Thoracic aorta (tissue), 2 donors: ENCODE measurements at regions not wholly inside any gene's neighbourhood (a gene's known extent, or its start where the extent isn't known, plus 50 kb on each side); places are given as distances from the start of the nearest gene placed in this dataset.

Source experiments
- ATAC-seq: fragments of 150-250 bp; one replicate; pipeline ENCODE4 v1.8.0; 2017; ENCODE audit warnings: low read depth; ENCODE audit not compliant: insufficient number of reproducible peaks, low FRiP score
- DNase-seq: peaks from one replicate; pipeline ENCODE4 v3.0.0-alpha.2; 2020; ENCODE audit warnings: low spot score
- H3K27ac ChIP-seq, 2 donors: fragments of 200-600 bp; sonication (generic); 1 replicate in 1 of 2; 2 replicates in 1 of 2; pipeline ENCODE4 v1.5.1; 2016; ENCODE audit warnings: mild to moderate bottlenecking in 2 of 2, moderate library complexity in 2 of 2
- H3K27me3 ChIP-seq: fragments of 200-600 bp; sonication (generic); replicated peaks from 2 replicates; pipeline ENCODE4 v1.6.0; 2016; ENCODE audit warnings: mild to moderate bottlenecking; ENCODE audit not compliant: insufficient read depth
- H3K36me3 ChIP-seq: fragments of 200-600 bp; sonication (generic); one replicate; pipeline ENCODE4 v1.5.1; 2016
- H3K4me1 ChIP-seq, 2 donors: fragments of 200-600 bp; sonication (generic); 1 replicate in 1 of 2; 2 replicates in 1 of 2; pipeline versions ENCODE4 v1.5.1 to v1.6.0; 2016; ENCODE audit warnings: low read depth in 2 of 2, mild to moderate bottlenecking in 1 of 2; ENCODE audit not compliant: control insufficient read depth in 1 of 2
- H3K4me3 ChIP-seq: fragments of 200-600 bp; sonication (generic); 2 replicates; pipeline ENCODE4 v1.5.1; 2016; ENCODE audit warnings: mild to moderate bottlenecking
- H3K9me3 ChIP-seq: fragments of 200-600 bp; sonication (generic); 2 replicates; pipeline ENCODE4 v1.5.1; 2016
- CTCF ChIP-seq: fragments of 200-600 bp; sonication (generic); IDR thresholded peaks from one replicate; pipeline ENCODE4 v1.5.1; 2019; ENCODE audit warnings: antibody characterized with exemption

- Histone ChIP-seq H3K4me3 (no peak overlapping the region), H3K9me3 (no peaks in the 10 kb centered on the region), H3K4me1 (no peaks in the 10 kb centered on the region), H3K27me3 (no peaks in the 10 kb centered on the region), H3K36me3 (no peaks in the 10 kb centered on the region), H3K27ac (no peak overlapping the region)
- no peak for ATAC-seq
- no peak for DNase-seq
- TF ChIP-seq CTCF = no peak
Measured at GRCh38 chr17:15086776-15087295, 178.3 kb downstream of the PMP22 start.

- no peak overlapping the region for H3K4me3 ChIP-seq
- H3K27me3 ChIP-seq = no peaks in the 10 kb centered on the region
- no peak for TF ChIP-seq CTCF
- no peaks in the 10 kb centered on the region for H3K4me1 ChIP-seq
- ATAC-seq = no peak
- no peak overlapping the region for H3K27ac ChIP-seq
- no peak for DNase-seq
- no peaks in the 10 kb centered on the region for H3K36me3 ChIP-seq
- no peaks in the 10 kb centered on the region for H3K9me3 ChIP-seq
Measured at GRCh38 chr17:15085890-15086677, 179.0 kb downstream of the PMP22 start.

- TF ChIP-seq CTCF = no peak
- H3K27me3 ChIP-seq = no peaks in the 10 kb centered on the region
- ATAC-seq (no peak), DNase-seq (no peak)
- H3K36me3 ChIP-seq = no peaks in the 10 kb centered on the region
- no peaks in the 10 kb centered on the region for H3K9me3 ChIP-seq
- no peaks in the 10 kb centered on the region for H3K4me1 ChIP-seq
- H3K4me3 ChIP-seq = no peak overlapping the region
- no peak overlapping the region for H3K27ac ChIP-seq
Measured at GRCh38 chr17:15083225-15083624, 181.9 kb downstream of the PMP22 start.

GRCh38 chr17:15081008-15081407 is 184.1 kb downstream of the PMP22 start:
- H3K4me1 ChIP-seq = no peaks in the 10 kb centered on the region
- no peaks in the 10 kb centered on the region for H3K9me3 ChIP-seq
- DNase-seq (no peak), ATAC-seq (no peak)
- no peak overlapping the region for H3K4me3 ChIP-seq
- H3K27ac ChIP-seq = no peak overlapping the region
- H3K36me3 ChIP-seq = no peaks in the 10 kb centered on the region
- no peak for TF ChIP-seq CTCF
- H3K27me3 ChIP-seq = no peaks in the 10 kb centered on the region

GRCh38 chr17:15078570-15078969 is 186.6 kb downstream of the PMP22 start:
- Histone ChIP-seq H3K4me3 (no peak overlapping the region), H3K36me3 (no peaks in the 10 kb centered on the region), H3K27me3 (no peaks in the 10 kb centered on the region), H3K4me1 (no peaks in the 10 kb centered on the region), H3K27ac (no peak overlapping the region), H3K9me3 (no peaks in the 10 kb centered on the region)
- DNase-seq (no peak), ATAC-seq (no peak)
- TF ChIP-seq CTCF = no peak
